Adrenal gland (tissue), 9 donors: ENCODE measurements at regions not wholly inside any gene's neighbourhood (a gene's known extent, or its start where the extent isn't known, plus 50 kb on each side); places are given as distances from the start of the nearest gene placed in this dataset.

ENCODE experiments used
- DNase-seq, 7 donors: peaks; one replicate each; pipeline ENCODE4 v3.0.0-alpha.2; 2019 to 2020
- H3K27ac ChIP-seq, 5 donors: fragments of 200-600 bp; sonication (generic) in 4 of 5; 1 replicate in 3 of 5; 2 replicates in 2 of 5; pipeline versions ENCODE4 v1.5.1 to v1.8.0; 2016 to 2020; ENCODE audit warnings: mild to moderate bottlenecking in 1 of 5
- H3K27me3 ChIP-seq: fragments of 200-600 bp; 2 replicates; pipeline ENCODE4 v1.8.0; 2021
- H3K36me3 ChIP-seq, 2 donors: fragments of 200-600 bp; replicated peaks in 1 of 2; 1 replicate in 1 of 2; 2 replicates in 1 of 2; pipeline versions ENCODE4 v1.5.1 to v1.8.0; 2018 to 2022
- H3K4me1 ChIP-seq, 2 donors: fragments of 200-600 bp; replicated peaks in 1 of 2; 1 replicate in 1 of 2; 2 replicates in 1 of 2; pipeline versions ENCODE4 v1.5.1 to v1.8.0; 2018 to 2021
- H3K4me3 ChIP-seq, 4 donors: fragments of 200-600 bp; sonication (generic) in 3 of 4; one replicate each; pipeline ENCODE4 v1.5.1; 2016 to 2018
- H3K9me3 ChIP-seq, 3 donors: fragments of 200-600 bp; sonication (generic) in 1 of 3; replicated peaks in 1 of 3; 1 replicate in 2 of 3; 2 replicates in 1 of 3; pipeline versions ENCODE4 v1.5.1 to v1.8.0; 2016 to 2021
- POLR2A ChIP-seq, 2 donors: fragments of 450-650 bp; IDR thresholded peaks; one replicate each; pipeline ENCODE4 v1.6.1; 2017; ENCODE audit warnings: antibody characterized with exemption in 2 of 2, mild to moderate bottlenecking in 2 of 2, moderate library complexity in 1 of 2
- WGBS, 4 donors: extraction: QIAGEN DNeasy Blood & Tissue Kit in 2 of 4; methylation state at CpG; one replicate each; pipeline versions ENCODE4 v1.1.5 to v1.1.7; 2013 to 2017; 5-methylcytosine and 5-hydroxymethylcytosine counted together
- intact Hi-C, 2 donors: fragments of 100-400 bp; cut with DNase I; formaldehyde crosslinking; loops; one replicate each; pipeline versions ENCODE4 v1.14.1 to v1.15.0; 2022 to 2023
- TF ChIP-seq, protein P1 (sequence below), 6 experiments: fragments of 450-650 bp in 4 of 6; fragments of 200-600 bp in 2 of 6; sonication (generic) in 1 of 6; IDR thresholded peaks; 1 replicate in 5 of 6; 2 replicates in 1 of 6; pipeline versions ENCODE4 v1.5.1 to v1.8.0; 2016 to 2021; ENCODE audit warnings: antibody characterized with exemption in 6 of 6, mild to moderate bottlenecking in 2 of 6, moderate library complexity in 1 of 6
- donor health status: healthy with polysubstance abuse.
- donor health status: Bipolar disorder and iron deficiency.
- donor health status: DM: yes; HTN: yes; CAD: no.
- donor health status: DM: no; HTN: no; CAD: no.
- donor health status: DM: no; HTN: no; CAD: no.

DNA sequence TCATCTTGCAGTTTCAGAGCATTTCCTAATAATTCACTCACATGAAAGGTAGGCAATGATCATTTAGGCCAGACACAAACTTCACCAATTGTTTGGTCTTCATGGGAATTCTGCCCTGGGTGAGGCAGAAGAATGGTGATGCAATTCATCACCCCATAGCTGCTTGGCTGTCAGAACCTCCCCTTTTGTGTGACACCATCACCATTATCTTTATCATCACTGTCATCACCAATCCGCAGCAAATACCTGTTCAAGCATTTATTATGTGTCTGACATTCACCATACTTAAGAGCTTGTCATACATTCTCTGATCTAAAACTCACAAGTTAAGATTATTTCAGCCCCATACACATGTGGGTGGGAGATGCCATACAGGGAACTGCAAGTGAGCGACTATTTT is 799.5 kb upstream of the LRRN3 start:
- intact Hi-C loops, result no loop called here
- H3K36me3 ChIP-seq, result no peaks in the 10 kb centered on the region
- H3K4me1 ChIP-seq, result no peaks in the 10 kb centered on the region
- H3K27me3 ChIP-seq, result no peaks in the 10 kb centered on the region
- WGBS, 4 donors, result 84 to 93% (median 88%) methylated on average over 2 of the region's 2 CpGs
- no peak for DNase-seq
- TF ChIP-seq POLR2A (IDR thresholded peaks at IDR 0.05), result no peak
- TF ChIP-seq, protein P1, sequence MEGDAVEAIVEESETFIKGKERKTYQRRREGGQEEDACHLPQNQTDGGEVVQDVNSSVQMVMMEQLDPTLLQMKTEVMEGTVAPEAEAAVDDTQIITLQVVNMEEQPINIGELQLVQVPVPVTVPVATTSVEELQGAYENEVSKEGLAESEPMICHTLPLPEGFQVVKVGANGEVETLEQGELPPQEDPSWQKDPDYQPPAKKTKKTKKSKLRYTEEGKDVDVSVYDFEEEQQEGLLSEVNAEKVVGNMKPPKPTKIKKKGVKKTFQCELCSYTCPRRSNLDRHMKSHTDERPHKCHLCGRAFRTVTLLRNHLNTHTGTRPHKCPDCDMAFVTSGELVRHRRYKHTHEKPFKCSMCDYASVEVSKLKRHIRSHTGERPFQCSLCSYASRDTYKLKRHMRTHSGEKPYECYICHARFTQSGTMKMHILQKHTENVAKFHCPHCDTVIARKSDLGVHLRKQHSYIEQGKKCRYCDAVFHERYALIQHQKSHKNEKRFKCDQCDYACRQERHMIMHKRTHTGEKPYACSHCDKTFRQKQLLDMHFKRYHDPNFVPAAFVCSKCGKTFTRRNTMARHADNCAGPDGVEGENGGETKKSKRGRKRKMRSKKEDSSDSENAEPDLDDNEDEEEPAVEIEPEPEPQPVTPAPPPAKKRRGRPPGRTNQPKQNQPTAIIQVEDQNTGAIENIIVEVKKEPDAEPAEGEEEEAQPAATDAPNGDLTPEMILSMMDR (IDR thresholded peaks at IDR 0.05), result no peak
- no peak overlapping the region for H3K27ac ChIP-seq
- no peaks in the 10 kb centered on the region for H3K9me3 ChIP-seq
- no peak overlapping the region for H3K4me3 ChIP-seq

DNA sequence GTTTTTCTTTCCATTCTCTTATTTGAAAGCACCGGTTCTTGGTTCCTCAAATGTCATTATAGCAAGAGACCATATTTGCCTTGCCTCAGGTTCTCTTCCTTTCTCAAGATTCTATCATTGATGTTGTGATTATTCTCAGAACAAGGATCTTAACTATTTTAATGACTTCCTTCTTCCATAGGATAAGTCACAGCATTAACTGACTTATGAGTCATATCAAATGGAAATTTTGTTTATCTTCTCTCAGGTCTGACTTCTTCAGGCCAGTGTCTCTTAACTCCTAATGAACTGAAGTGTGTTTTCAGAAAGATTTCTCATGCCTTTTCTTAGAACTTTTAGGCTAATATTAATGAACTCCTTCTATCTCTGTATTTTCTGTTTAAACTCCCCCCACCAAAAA is 794.6 kb upstream of the LRRN3 start:
- TF ChIP-seq, protein P1 (IDR thresholded peaks at IDR 0.05), result no peak
- TF ChIP-seq POLR2A (IDR thresholded peaks at IDR 0.05), result no peak
- no peak overlapping the region for H3K27ac ChIP-seq
- 84 to 89% (median 87%) methylated on average over 1 of the region's 1 CpG for WGBS, 4 donors
- intact Hi-C loops, result no loop called here
- no peaks in the 10 kb centered on the region for H3K9me3 ChIP-seq
- H3K36me3 ChIP-seq, result no peaks in the 10 kb centered on the region
- no peak for DNase-seq
- H3K4me3 ChIP-seq, result no peak overlapping the region
- no peaks in the 10 kb centered on the region for H3K4me1 ChIP-seq
- no peaks in the 10 kb centered on the region for H3K27me3 ChIP-seq

DNA sequence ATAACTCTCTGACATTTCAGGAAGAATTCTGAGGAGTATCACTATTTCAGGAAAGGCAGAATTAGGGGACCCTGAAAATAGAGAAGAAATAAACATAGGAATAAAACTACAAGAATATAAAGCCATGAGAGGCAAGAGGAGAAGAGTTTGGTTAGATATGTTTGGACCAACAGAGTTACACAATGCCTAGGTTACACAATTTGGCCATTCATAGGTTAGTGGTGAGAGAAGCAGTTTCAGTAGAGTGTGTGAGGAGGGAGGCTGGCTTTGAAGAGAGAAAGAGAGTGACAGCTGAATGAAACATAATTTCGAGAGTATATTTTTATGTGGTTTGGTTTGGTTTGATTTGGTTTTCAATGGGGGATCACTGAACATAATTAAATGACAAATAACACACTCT is 783.2 kb upstream of the LRRN3 start:
- DNase-seq, result no peak
- Histone ChIP-seq H3K9me3 (no peaks in the 10 kb centered on the region), H3K4me3 (no peak overlapping the region), H3K27me3 (no peaks in the 10 kb centered on the region), H3K4me1 (no peaks in the 10 kb centered on the region), H3K27ac (no peak overlapping the region), H3K36me3 (no peaks in the 10 kb centered on the region)
- 85 to 96% (median 90%) methylated on average over 1 of the region's 1 CpG for WGBS, 4 donors
- intact Hi-C loops, result no loop called here
- TF ChIP-seq, protein P1 (IDR thresholded peaks at IDR 0.05), result no peak
- no peak for TF ChIP-seq POLR2A (IDR thresholded peaks at IDR 0.05)

- Histone ChIP-seq H3K4me3 (no peak overlapping the region), H3K36me3 (no peaks in the 10 kb centered on the region), H3K4me1 (no peaks in the 10 kb centered on the region), H3K9me3 (no peaks in the 10 kb centered on the region), H3K27me3 (no peaks in the 10 kb centered on the region), H3K27ac (no peak overlapping the region)
- TF ChIP-seq, protein P1 (IDR thresholded peaks at IDR 0.05), result no peak
- TF ChIP-seq POLR2A (IDR thresholded peaks at IDR 0.05), result no peak
- DNase-seq, result no peak
- WGBS, 4 donors, result 84 to 93% (median 90%) methylated on average over 5 of the region's 5 CpGs
- intact Hi-C loops, result no loop called here
These were observed 782.1 kb upstream of the LRRN3 start for GRCh38 chr7:110308791-110309190.
